ENCODE measurements at regions not wholly inside any gene's neighbourhood (a gene's known extent, or its start where the extent isn't known, plus 50 kb on each side); places are given as distances from the start of the nearest gene placed in this dataset.

DNA sequence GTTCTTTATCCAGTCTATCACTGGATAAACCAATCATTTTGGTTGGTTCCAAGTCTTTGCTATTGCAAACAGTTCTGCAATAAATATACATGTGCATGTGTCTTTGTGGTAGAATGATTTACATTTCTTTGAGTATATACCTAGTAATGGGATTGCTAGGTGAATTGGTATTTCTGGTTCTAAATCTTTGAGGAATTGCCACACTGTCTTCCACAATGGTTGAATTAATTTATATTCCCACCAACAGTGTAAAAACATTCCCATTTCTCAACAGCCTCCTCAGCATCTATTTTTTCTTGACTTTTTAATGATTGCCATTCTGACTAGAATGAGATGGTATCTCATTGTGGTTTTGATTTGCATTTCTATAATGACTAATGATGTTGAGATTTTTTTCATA is 791.7 kb upstream of the AGA start:
- H3K9ac ChIP-seq (ENCODE audit: insufficient read depth, low read length, poor library complexity, severe bottlenecking), result no peak overlapping the region
- TF ChIP-seq, protein P1, sequence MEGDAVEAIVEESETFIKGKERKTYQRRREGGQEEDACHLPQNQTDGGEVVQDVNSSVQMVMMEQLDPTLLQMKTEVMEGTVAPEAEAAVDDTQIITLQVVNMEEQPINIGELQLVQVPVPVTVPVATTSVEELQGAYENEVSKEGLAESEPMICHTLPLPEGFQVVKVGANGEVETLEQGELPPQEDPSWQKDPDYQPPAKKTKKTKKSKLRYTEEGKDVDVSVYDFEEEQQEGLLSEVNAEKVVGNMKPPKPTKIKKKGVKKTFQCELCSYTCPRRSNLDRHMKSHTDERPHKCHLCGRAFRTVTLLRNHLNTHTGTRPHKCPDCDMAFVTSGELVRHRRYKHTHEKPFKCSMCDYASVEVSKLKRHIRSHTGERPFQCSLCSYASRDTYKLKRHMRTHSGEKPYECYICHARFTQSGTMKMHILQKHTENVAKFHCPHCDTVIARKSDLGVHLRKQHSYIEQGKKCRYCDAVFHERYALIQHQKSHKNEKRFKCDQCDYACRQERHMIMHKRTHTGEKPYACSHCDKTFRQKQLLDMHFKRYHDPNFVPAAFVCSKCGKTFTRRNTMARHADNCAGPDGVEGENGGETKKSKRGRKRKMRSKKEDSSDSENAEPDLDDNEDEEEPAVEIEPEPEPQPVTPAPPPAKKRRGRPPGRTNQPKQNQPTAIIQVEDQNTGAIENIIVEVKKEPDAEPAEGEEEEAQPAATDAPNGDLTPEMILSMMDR (IDR thresholded peaks at IDR 0.05), result no peak
- intact Hi-C loops (cut with micrococcal nuclease), result no loop called here
- H3K36me3 Mint-ChIP-seq, result no peaks in the 10 kb centered on the region
- no peaks in the 10 kb centered on the region for H3K27me3 ChIP-seq (ENCODE audit: control insufficient read depth in 2 of 2, insufficient read depth in 2 of 2, low read length in 2 of 2)
- no peak overlapping the region for H3K27ac ChIP-seq (ENCODE audit: low read depth in 1 of 2, low read length in 2 of 2)
- peaks cover 0 to 20% (median 6%) of the 10 kb centered on the region in 7 donors for H3K9me3 Mint-ChIP-seq
- no peaks in the 10 kb centered on the region for H3K27me3 Mint-ChIP-seq (ENCODE audit: low read depth in 3 of 3)
- no peaks in the 10 kb centered on the region for H3K4me1 Mint-ChIP-seq
- no peaks in the 10 kb centered on the region for H4K20me1 ChIP-seq (ENCODE audit: insufficient read depth, low read length)
- no peak overlapping the region for H3K4me3 Mint-ChIP-seq
- peaks cover 9 to 11% of the 10 kb centered on the region in 2 donors for H3K9me3 ChIP-seq (replicated peaks in 1 of 2; ENCODE audit: control insufficient read depth in 1 of 2, insufficient read depth in 1 of 2, low read length in 2 of 2)
- H3K79me2 ChIP-seq (ENCODE audit: insufficient read depth, low read length), result no peaks in the 10 kb centered on the region
- no peak overlapping the region for H2AFZ ChIP-seq (ENCODE audit: insufficient read depth, low read depth, low read length, poor library complexity, severe bottlenecking)
- H3K4me1 ChIP-seq (ENCODE audit: control insufficient read depth in 1 of 2, insufficient read depth in 2 of 2, low read length in 2 of 2), result no peaks in the 10 kb centered on the region
- H3K4me2 ChIP-seq (replicated peaks; ENCODE audit: extremely low read depth, low read length, poor library complexity, severe bottlenecking), result no peak overlapping the region
- no peak for DNase-seq
- H3K36me3 ChIP-seq (replicated peaks in 1 of 2; ENCODE audit: control insufficient read depth in 1 of 2, insufficient read depth in 2 of 2, low read length in 2 of 2), result no peaks in the 10 kb centered on the region
- H3K27ac Mint-ChIP-seq, result no peak overlapping the region
- no peak overlapping the region for H3K4me3 ChIP-seq (replicated peaks in 1 of 3; ENCODE audit: low read depth in 2 of 3, low read length in 3 of 3)

DNA sequence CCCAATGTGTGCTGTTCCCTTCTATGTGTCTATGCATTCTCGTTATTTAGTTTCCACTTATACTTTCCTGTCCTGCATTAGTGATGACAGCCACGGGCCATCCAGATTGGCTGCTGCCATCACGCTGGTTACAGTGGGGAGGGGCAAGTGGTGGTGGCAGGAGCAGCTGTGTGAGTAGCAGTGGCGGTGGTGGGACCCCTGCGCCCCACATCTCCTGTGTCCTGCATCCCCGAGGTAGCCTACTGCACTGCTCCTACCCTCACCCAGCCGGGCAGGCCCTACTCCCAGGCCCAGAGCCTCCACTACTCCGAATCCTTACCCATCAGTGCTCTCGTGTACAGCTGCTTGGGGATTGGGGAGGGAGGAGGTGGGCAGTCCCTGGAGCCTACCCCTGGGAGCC is 798.7 kb upstream of the AGA start:
- H3K9me3 ChIP-seq (replicated peaks in 1 of 2; ENCODE audit: control insufficient read depth in 1 of 2, insufficient read depth in 1 of 2, low read length in 2 of 2), result peaks cover 31 to 32% of the 10 kb centered on the region in 2 donors
- H3K36me3 ChIP-seq (replicated peaks in 1 of 2; ENCODE audit: control insufficient read depth in 1 of 2, insufficient read depth in 2 of 2, low read length in 2 of 2), result no peaks in the 10 kb centered on the region
- H3K9me3 Mint-ChIP-seq, result peaks cover 8 to 33% (median 14%) of the 10 kb centered on the region in 7 donors
- TF ChIP-seq, protein P1 (IDR thresholded peaks at IDR 0.05), result no peak
- no peaks in the 10 kb centered on the region for H3K79me2 ChIP-seq (ENCODE audit: insufficient read depth, low read length)
- no peak overlapping the region for H3K4me2 ChIP-seq (replicated peaks; ENCODE audit: extremely low read depth, low read length, poor library complexity, severe bottlenecking)
- WGBS (ENCODE audit: insufficient coverage), result 92% methylated on average over 2 of the region's 9 CpGs
- H3K9ac ChIP-seq (ENCODE audit: insufficient read depth, low read length, poor library complexity, severe bottlenecking), result no peak overlapping the region
- no peak overlapping the region for H3K27ac ChIP-seq (ENCODE audit: low read depth in 1 of 2, low read length in 2 of 2)
- no peaks in the 10 kb centered on the region for H3K27me3 Mint-ChIP-seq (ENCODE audit: low read depth in 3 of 3)
- intact Hi-C loops (cut with micrococcal nuclease), result no loop called here
- no peak overlapping the region for H2AFZ ChIP-seq (ENCODE audit: insufficient read depth, low read depth, low read length, poor library complexity, severe bottlenecking)
- H3K4me1 Mint-ChIP-seq, result no peaks in the 10 kb centered on the region
- H3K36me3 Mint-ChIP-seq, result no peaks in the 10 kb centered on the region
- no peak overlapping the region for H3K27ac Mint-ChIP-seq
- H4K20me1 ChIP-seq (ENCODE audit: insufficient read depth, low read length), result no peaks in the 10 kb centered on the region
- no peak overlapping the region for H3K4me3 ChIP-seq (replicated peaks in 1 of 3; ENCODE audit: low read depth in 2 of 3, low read length in 3 of 3)
- H3K4me3 Mint-ChIP-seq, result no peak overlapping the region
- no peaks in the 10 kb centered on the region for H3K27me3 ChIP-seq (ENCODE audit: control insufficient read depth in 2 of 2, insufficient read depth in 2 of 2, low read length in 2 of 2)
- H3K4me1 ChIP-seq (ENCODE audit: control insufficient read depth in 1 of 2, insufficient read depth in 2 of 2, low read length in 2 of 2), result no peaks in the 10 kb centered on the region
- no peak for DNase-seq

Data from CD14-positive monocyte (primary cell).